ENCODE measurements at regions not wholly inside any gene's neighbourhood (a gene's known extent, or its start where the extent isn't known, plus 50 kb on each side); places are given as distances from the start of the nearest gene placed in this dataset.
A peak's percentile ranks its signal among the peaks of the same experiment; 100 is the strongest.

GRCh38 chr1:82978461-82979324, 1020.2 kb downstream of the TTLL7 start:
- 83% methylated on average over 6 of the region's 10 CpGs for WGBS (ENCODE audit: insufficient coverage)
- no peaks in the 10 kb centered on the region for H3K9me3 ChIP-seq (replicated peaks; ENCODE audit: control insufficient read depth, low read depth, low read length)
- H3K27me3 ChIP-seq (ENCODE audit: control insufficient read depth, insufficient read depth, low read length) = no peaks in the 10 kb centered on the region

GRCh38 chr1:82972841-82973553, 1025.9 kb downstream of the TTLL7 start:
- Histone ChIP-seq H3K27me3 (ENCODE audit: control insufficient read depth, insufficient read depth, low read length) (no peaks in the 10 kb centered on the region), H3K4me3 (ENCODE audit: low read length) (no peak overlapping the region), H3K4me1 (ENCODE audit: control insufficient read depth, insufficient read depth, low read length) (no peaks in the 10 kb centered on the region), H3K27ac (ENCODE audit: low read length) (no peak overlapping the region), H3K36me3 (ENCODE audit: control insufficient read depth, insufficient read depth, low read length) (no peaks in the 10 kb centered on the region), H3K9me3 (replicated peaks; ENCODE audit: control insufficient read depth, low read depth, low read length) (no peaks in the 10 kb centered on the region)
- 100% methylated on average over 8 of the region's 15 CpGs for WGBS (ENCODE audit: insufficient coverage)
- no peak for DNase-seq

More at GRCh38 chr1:82978461-82979324, 1020.2 kb downstream of the TTLL7 start:
- no peak overlapping the region for H3K4me3 ChIP-seq (ENCODE audit: low read length)
- no peak for DNase-seq
- no peak overlapping the region for H3K27ac ChIP-seq (ENCODE audit: low read length)
- H3K36me3 ChIP-seq (ENCODE audit: control insufficient read depth, insufficient read depth, low read length) = no peaks in the 10 kb centered on the region
- no peaks in the 10 kb centered on the region for H3K4me1 ChIP-seq (ENCODE audit: control insufficient read depth, insufficient read depth, low read length)

GRCh38 chr1:82969340-82969739, 1029.6 kb downstream of the TTLL7 start:
- no CpG with 5 or more reads among the region's 2 CpGs for WGBS (ENCODE audit: insufficient coverage)
- Histone ChIP-seq H3K27me3 (ENCODE audit: control insufficient read depth, insufficient read depth, low read length) (no peaks in the 10 kb centered on the region), H3K9me3 (replicated peaks; ENCODE audit: control insufficient read depth, low read depth, low read length) (no peaks in the 10 kb centered on the region), H3K4me1 (ENCODE audit: control insufficient read depth, insufficient read depth, low read length) (no peaks in the 10 kb centered on the region), H3K36me3 (ENCODE audit: control insufficient read depth, insufficient read depth, low read length) (no peaks in the 10 kb centered on the region), H3K27ac (ENCODE audit: low read length) (no peak overlapping the region), H3K4me3 (ENCODE audit: low read length) (no peak overlapping the region)
- no peak for DNase-seq

- H3K27me3 ChIP-seq (ENCODE audit: control insufficient read depth, insufficient read depth, low read length) = no peaks in the 10 kb centered on the region
These were observed 1036.3 kb downstream of the TTLL7 start for GRCh38 chr1:82962658-82963057.

DNA sequence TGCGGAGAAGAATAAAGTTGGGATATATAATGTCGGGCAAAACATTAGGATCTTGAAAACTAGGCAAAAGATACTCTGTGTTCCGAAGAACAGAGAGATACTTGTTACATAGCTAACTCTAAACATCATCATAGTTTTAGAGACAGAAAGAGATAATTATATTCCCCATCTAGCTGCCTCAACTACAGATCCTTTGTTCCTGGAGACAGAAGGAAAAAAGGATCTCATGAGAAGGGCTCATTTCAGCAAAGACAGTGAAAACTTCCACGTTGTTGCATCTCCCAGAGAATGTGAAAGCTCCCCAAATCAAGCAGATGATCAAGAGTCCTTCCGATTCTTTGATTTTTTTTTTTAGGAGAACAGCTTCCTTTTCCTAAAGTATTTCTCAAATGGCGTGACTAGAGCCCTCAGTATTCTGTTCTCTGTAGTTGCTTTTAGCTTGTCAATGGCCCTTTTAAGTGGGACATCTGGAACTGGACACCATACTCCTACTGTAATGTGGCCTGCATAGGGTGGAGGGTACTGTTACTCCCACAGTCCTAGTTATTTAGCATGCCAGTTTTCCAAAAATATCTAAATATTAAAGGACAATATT, 1048.2 kb downstream of the TTLL7 start:
- no peak for DNase-seq
- H3K9me3 ChIP-seq (replicated peaks; ENCODE audit: control insufficient read depth, low read depth, low read length) = no peaks in the 10 kb centered on the region
- peaks cover 3% of the 10 kb centered on the region for H3K4me1 ChIP-seq (ENCODE audit: control insufficient read depth, insufficient read depth, low read length)
- no peaks in the 10 kb centered on the region for H3K36me3 ChIP-seq (ENCODE audit: control insufficient read depth, insufficient read depth, low read length)
- H3K27me3 ChIP-seq (ENCODE audit: control insufficient read depth, insufficient read depth, low read length) = no peaks in the 10 kb centered on the region
- H3K27ac ChIP-seq (ENCODE audit: low read length) = no peak overlapping the region
- WGBS (ENCODE audit: insufficient coverage) = 100% methylated on average over 1 of the region's 6 CpGs
- no peak overlapping the region for H3K4me3 ChIP-seq (ENCODE audit: low read length)

More at GRCh38 chr1:82962658-82963057, 1036.3 kb downstream of the TTLL7 start:
- H3K4me1 ChIP-seq (ENCODE audit: control insufficient read depth, insufficient read depth, low read length) = no peaks in the 10 kb centered on the region
- no peak overlapping the region for H3K27ac ChIP-seq (ENCODE audit: low read length)
- no CpG with 5 or more reads among the region's 2 CpGs for WGBS (ENCODE audit: insufficient coverage)
- H3K36me3 ChIP-seq (ENCODE audit: control insufficient read depth, insufficient read depth, low read length) = no peaks in the 10 kb centered on the region
- no peak for DNase-seq
- no peak overlapping the region for H3K4me3 ChIP-seq (ENCODE audit: low read length)
- H3K9me3 ChIP-seq (replicated peaks; ENCODE audit: control insufficient read depth, low read depth, low read length) = peaks cover 2% of the 10 kb centered on the region

DNA sequence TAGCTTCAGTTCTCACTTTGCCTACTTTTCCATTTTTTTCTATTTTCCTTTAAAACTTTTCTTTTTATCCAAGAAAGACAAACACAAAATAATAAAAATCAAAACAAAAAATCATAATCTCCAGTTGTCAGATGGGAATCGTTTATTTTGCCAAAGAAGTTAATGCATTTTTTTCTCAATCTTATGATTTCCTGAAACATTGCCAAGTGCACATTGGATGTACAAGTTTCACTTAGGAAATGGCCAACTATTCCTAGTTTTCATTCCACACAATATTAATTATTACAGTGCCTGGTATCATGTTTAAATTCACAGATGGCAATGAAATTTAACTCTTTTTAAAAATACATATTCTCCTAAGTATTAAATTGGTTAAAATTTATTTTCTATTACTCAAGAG, 1050.5 kb downstream of the TTLL7 start:
- Histone ChIP-seq H3K36me3 (ENCODE audit: control insufficient read depth, insufficient read depth, low read length) (no peaks in the 10 kb centered on the region), H3K4me3 (ENCODE audit: low read length) (no peak overlapping the region), H3K27me3 (ENCODE audit: control insufficient read depth, insufficient read depth, low read length) (no peaks in the 10 kb centered on the region), H3K4me1 (ENCODE audit: control insufficient read depth, insufficient read depth, low read length) (peaks cover 3% of the 10 kb centered on the region), H3K9me3 (replicated peaks; ENCODE audit: control insufficient read depth, low read depth, low read length) (no peaks in the 10 kb centered on the region), H3K27ac (ENCODE audit: low read length) (no peak overlapping the region)
- DNase-seq = peak; percentile 58
- no CpG with 5 or more reads among the region's 1 CpG for WGBS (ENCODE audit: insufficient coverage)

DNA sequence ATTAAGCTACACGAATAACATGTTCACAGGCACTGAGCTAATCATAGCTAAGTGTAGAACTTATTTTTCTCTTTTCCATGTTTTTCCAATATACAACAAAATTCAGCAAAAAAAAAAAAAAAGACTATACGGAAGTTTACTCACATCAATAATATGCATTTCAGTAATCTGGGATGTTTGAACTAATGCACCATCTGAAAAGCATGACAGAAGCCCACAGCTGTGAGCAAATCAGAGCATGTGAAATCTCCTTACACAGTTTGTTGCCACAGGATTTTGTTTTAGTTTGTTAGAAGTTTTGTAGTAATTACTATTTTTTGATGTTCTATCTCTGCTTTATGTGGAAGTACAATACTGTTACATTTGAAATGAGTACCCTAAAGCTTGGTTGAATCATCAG, 1051.7 kb downstream of the TTLL7 start:
- no CpG with 5 or more reads among the region's 2 CpGs for WGBS (ENCODE audit: insufficient coverage)
- H3K36me3 ChIP-seq (ENCODE audit: control insufficient read depth, insufficient read depth, low read length) = no peaks in the 10 kb centered on the region
- H3K4me3 ChIP-seq (ENCODE audit: low read length) = no peak overlapping the region
- peaks cover 3% of the 10 kb centered on the region for H3K4me1 ChIP-seq (ENCODE audit: control insufficient read depth, insufficient read depth, low read length)
- H3K27ac ChIP-seq (ENCODE audit: low read length) = no peak overlapping the region
- no peaks in the 10 kb centered on the region for H3K27me3 ChIP-seq (ENCODE audit: control insufficient read depth, insufficient read depth, low read length)
- H3K9me3 ChIP-seq (replicated peaks; ENCODE audit: control insufficient read depth, low read depth, low read length) = no peaks in the 10 kb centered on the region
- peak; percentile 53 for DNase-seq

GRCh38 chr1:82946096-82946605, 1052.8 kb downstream of the TTLL7 start:
- H3K27ac ChIP-seq (ENCODE audit: low read length) = peak overlapping the region; percentile 47
- H3K9me3 ChIP-seq (replicated peaks; ENCODE audit: control insufficient read depth, low read depth, low read length) = no peaks in the 10 kb centered on the region
- no CpG with 5 or more reads among the region's 3 CpGs for WGBS (ENCODE audit: insufficient coverage)
- peaks cover 3% of the 10 kb centered on the region for H3K4me1 ChIP-seq (ENCODE audit: control insufficient read depth, insufficient read depth, low read length)
- peak; percentile 74 for DNase-seq
- H3K4me3 ChIP-seq (ENCODE audit: low read length) = no peak overlapping the region
- no peaks in the 10 kb centered on the region for H3K27me3 ChIP-seq (ENCODE audit: control insufficient read depth, insufficient read depth, low read length)
- no peaks in the 10 kb centered on the region for H3K36me3 ChIP-seq (ENCODE audit: control insufficient read depth, insufficient read depth, low read length)

GRCh38 chr1:82944822-82945221, 1054.1 kb downstream of the TTLL7 start:
- Histone ChIP-seq H3K4me3 (ENCODE audit: low read length) (no peak overlapping the region), H3K27ac (ENCODE audit: low read length) (no peak overlapping the region), H3K4me1 (ENCODE audit: control insufficient read depth, insufficient read depth, low read length) (peaks cover 3% of the 10 kb centered on the region), H3K27me3 (ENCODE audit: control insufficient read depth, insufficient read depth, low read length) (no peaks in the 10 kb centered on the region), H3K9me3 (replicated peaks; ENCODE audit: control insufficient read depth, low read depth, low read length) (no peaks in the 10 kb centered on the region), H3K36me3 (ENCODE audit: control insufficient read depth, insufficient read depth, low read length) (no peaks in the 10 kb centered on the region)
- no peak for DNase-seq
- WGBS (ENCODE audit: insufficient coverage) = no CpG with 5 or more reads among the region's 1 CpG

DNA sequence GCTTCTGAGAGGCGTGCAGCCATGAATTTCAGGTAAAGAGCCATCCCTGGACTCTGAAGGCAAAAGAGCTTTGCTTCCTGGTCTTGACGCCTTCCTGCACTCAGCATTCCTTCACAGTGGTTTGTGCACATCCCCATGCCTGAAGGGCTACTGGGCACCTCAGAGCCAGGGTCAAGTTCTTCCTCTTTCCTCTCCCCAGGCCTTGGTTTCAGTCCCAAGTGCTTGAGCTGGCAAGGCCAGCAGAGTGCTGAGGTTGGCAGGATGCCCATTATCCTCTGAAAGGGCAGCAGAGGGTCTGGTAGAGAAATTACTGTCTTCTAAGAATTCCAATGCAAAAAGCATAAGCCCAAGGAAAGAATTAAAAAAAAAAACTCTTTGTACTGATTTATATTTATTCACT, 1064.9 kb downstream of the TTLL7 start:
- H3K27me3 ChIP-seq (ENCODE audit: control insufficient read depth, insufficient read depth, low read length) = no peaks in the 10 kb centered on the region
- H3K4me3 ChIP-seq (ENCODE audit: low read length) = no peak overlapping the region
- DNase-seq = peak; percentile 67
- H3K27ac ChIP-seq (ENCODE audit: low read length) = no peak overlapping the region
- peaks cover 4% of the 10 kb centered on the region for H3K4me1 ChIP-seq (ENCODE audit: control insufficient read depth, insufficient read depth, low read length)
- no peaks in the 10 kb centered on the region for H3K9me3 ChIP-seq (replicated peaks; ENCODE audit: control insufficient read depth, low read depth, low read length)
- no peaks in the 10 kb centered on the region for H3K36me3 ChIP-seq (ENCODE audit: control insufficient read depth, insufficient read depth, low read length)
- 86% methylated on average over 2 of the region's 2 CpGs for WGBS (ENCODE audit: insufficient coverage)

Measured in muscle of leg (tissue), 3 donors.